HL-60 (cell line): ENCODE measurements at regions not wholly inside any gene's neighbourhood (a gene's known extent, or its start where the extent isn't known, plus 50 kb on each side); places are given as distances from the start of the nearest gene placed in this dataset.

Experiments used
- POLR2AphosphoS5 ChIP-seq: IDR thresholded peaks from 2 replicates; pipeline ENCODE4 v1.6.1; 2012; ENCODE audit warnings: low read depth
- TF ChIP-seq, protein P1 (sequence below): IDR thresholded peaks from one replicate; pipeline ENCODE4 v1.5.1; 2011; ENCODE audit warnings: low read length, control low read depth, inconsistent platforms; ENCODE audit not compliant: insufficient read depth
- TF ChIP-seq, protein P2 (sequence below): IDR thresholded peaks from 2 replicates; pipeline ENCODE4 v1.6.1; 2012; ENCODE audit warnings: low read depth; ENCODE audit not compliant: insufficient replicate concordance

- TF ChIP-seq, protein P1, sequence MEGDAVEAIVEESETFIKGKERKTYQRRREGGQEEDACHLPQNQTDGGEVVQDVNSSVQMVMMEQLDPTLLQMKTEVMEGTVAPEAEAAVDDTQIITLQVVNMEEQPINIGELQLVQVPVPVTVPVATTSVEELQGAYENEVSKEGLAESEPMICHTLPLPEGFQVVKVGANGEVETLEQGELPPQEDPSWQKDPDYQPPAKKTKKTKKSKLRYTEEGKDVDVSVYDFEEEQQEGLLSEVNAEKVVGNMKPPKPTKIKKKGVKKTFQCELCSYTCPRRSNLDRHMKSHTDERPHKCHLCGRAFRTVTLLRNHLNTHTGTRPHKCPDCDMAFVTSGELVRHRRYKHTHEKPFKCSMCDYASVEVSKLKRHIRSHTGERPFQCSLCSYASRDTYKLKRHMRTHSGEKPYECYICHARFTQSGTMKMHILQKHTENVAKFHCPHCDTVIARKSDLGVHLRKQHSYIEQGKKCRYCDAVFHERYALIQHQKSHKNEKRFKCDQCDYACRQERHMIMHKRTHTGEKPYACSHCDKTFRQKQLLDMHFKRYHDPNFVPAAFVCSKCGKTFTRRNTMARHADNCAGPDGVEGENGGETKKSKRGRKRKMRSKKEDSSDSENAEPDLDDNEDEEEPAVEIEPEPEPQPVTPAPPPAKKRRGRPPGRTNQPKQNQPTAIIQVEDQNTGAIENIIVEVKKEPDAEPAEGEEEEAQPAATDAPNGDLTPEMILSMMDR, result no peak
- TF ChIP-seq, protein P2, sequence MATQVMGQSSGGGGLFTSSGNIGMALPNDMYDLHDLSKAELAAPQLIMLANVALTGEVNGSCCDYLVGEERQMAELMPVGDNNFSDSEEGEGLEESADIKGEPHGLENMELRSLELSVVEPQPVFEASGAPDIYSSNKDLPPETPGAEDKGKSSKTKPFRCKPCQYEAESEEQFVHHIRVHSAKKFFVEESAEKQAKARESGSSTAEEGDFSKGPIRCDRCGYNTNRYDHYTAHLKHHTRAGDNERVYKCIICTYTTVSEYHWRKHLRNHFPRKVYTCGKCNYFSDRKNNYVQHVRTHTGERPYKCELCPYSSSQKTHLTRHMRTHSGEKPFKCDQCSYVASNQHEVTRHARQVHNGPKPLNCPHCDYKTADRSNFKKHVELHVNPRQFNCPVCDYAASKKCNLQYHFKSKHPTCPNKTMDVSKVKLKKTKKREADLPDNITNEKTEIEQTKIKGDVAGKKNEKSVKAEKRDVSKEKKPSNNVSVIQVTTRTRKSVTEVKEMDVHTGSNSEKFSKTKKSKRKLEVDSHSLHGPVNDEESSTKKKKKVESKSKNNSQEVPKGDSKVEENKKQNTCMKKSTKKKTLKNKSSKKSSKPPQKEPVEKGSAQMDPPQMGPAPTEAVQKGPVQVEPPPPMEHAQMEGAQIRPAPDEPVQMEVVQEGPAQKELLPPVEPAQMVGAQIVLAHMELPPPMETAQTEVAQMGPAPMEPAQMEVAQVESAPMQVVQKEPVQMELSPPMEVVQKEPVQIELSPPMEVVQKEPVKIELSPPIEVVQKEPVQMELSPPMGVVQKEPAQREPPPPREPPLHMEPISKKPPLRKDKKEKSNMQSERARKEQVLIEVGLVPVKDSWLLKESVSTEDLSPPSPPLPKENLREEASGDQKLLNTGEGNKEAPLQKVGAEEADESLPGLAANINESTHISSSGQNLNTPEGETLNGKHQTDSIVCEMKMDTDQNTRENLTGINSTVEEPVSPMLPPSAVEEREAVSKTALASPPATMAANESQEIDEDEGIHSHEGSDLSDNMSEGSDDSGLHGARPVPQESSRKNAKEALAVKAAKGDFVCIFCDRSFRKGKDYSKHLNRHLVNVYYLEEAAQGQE, result no peak
- no peak for TF ChIP-seq POLR2AphosphoS5
Measured at GRCh38 chr9:589723-590122, 251.8 kb upstream of the DMRT1 start.
